NCI-H2107 (cell line): ENCODE measurements at regions not wholly inside any gene's neighbourhood (a gene's known extent, or its start where the extent isn't known, plus 50 kb on each side); places are given as distances from the start of the nearest gene placed in this dataset.
A peak's percentile ranks its signal among the peaks of the same experiment; 100 is the strongest.

Experiments used
- DNase-seq: peaks from one replicate; lab custom pipeline; 2025; lab: John Stamatoyannopoulos, UW

DNA sequence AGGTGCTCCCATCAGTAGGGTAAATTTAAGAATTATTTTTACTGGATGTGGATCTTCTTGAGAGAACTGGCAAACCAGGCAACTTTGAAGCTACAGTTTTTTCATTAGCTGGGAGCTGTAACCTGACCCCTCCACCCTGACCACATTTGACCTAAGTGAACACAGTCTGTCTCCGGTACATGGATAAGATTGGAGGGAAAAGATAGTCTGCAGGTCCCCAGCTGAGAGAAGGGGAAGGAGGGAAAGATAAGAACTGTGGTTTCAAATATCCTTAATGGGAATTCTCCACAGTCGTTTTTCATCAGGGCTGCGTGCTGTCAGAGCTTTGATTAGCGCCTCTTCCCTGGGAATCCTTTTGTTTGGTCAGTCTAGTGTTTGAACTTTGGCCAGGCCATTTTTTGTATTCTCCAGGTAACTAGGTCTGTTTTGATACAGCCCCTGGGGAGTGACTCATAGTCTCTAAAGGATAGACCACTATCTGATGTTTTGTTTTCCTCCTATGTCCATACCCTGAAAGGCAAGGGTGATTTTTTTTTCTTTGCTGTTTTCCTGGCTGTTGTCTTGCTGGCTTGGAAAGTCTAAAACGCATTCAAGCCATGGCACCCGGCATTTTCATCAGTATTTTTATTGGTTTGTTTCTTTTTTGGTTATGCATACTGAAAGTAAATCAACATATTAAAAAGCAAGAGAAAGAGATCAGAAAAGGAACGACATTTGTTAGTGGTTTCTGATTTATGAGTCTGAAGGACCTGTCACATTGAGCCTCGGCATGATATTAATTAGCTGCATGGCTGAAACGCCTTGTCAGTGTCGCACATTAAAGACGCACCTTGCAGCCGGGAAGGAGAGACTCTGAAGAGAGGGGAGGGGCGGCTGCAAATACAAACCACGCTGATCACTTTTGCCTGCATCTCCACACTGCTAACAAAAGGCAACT, 183.4 kb upstream of the FN1 start:
- peak; percentile 42 for DNase-seq

DNA sequence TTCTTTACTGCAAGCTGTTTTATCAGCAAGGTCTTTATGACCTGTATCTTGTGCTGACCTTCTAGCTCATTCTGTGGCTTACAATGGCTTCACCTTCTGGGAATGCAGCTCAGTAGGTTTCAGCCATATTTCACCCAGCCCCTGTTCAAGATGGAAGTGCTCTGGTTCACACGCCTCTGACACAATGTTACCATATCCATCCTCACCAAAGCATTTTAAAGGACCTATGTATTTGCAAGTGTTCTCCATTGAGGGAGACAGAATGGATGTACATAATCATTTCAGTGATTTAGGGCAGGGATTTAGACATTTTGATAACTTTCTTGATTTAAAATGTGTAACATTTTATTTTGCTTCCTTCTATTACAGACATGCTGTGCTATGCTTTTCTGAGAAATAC, 182.3 kb upstream of the FN1 start:
- no peak for DNase-seq

DNA sequence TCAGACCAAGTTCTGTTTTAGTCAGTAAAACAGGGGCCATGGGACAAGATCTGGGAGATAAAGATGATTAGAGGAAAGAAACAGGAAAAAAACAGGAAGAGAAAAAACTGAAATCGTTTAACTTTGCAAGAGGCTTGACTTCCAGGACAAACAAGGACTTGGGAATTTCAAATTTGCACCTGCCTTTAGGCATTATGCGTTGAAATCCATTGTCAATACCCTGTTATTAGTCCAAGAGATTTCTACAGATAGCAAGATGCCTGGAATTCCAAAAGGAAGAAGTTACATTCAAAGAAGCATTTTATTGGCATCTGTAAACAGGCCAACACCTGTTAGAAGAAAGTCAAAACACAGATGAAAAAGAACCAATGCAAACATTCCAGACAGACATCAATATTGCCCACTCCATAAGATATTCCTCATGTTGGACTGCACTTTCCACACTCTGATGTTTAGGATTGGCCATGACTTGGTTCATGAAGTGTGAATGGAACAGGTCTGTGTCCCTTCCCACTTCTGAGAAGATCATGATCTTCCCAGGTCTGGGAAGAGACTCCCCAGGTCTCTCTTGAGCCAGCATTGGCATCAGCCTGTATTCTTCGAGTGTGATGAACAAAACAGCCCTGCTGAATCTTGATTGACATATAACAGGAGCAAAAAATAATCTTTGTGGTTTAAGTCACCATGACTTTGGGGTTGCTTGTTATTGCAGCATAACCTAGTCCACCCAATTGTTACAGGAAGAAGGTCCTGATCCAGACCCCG, 181.4 kb upstream of the FN1 start:
- no peak for DNase-seq

DNA sequence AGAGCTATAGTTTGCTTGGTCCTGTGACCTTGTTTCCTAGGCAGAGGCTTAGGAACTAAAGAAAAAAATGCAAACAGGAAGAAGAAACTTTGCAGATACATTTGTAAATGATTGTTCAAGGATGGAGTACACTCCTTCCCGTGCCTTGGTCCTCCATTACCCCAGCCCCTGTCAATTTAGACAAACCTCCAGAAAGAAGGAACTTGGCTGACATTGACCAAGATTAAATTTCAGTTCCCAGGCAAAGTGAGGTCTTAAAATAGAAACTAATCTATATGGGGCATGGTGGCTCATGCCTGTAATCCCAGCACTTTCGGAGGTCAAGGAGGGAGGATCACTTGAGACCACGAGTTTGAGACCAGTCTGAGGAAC, 179.9 kb upstream of the FN1 start:
- DNase-seq: no peak

DNA sequence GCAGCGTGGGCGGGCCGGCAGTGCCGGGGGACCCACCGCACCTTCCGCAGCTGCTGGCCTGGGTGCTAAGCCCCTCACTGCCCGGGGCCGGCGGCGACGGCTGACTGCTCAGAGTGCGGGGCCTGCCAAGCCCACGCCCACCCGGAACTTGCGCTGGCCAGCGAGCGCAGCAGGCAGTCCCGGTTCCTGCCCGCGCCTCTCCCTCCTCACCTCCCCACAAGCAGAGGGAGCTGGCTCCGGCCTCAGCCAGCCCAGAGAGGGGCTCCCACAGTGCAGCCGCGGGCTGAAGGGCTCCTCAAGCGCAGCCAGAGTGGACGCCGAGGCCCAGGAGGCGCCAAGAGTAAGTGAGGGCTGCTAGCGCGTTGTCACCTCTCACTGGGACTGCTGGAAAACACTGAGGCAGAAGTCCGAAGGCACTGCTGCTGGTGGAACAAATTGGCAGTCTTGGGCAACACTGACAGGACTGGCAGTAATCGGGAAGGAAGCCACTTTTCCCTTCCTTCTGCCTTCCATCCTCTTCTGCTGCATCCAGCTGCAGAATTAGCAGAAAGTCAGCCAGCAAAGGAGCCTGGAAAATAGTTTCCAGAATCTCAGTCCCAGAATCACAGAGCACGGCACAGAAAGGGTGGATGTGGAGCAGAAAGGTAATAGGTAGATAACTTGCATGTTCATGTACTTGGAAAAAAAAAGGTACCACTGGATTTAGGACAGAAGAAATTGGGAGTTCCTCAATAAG, 179.4 kb upstream of the FN1 start:
- no peak for DNase-seq

DNA sequence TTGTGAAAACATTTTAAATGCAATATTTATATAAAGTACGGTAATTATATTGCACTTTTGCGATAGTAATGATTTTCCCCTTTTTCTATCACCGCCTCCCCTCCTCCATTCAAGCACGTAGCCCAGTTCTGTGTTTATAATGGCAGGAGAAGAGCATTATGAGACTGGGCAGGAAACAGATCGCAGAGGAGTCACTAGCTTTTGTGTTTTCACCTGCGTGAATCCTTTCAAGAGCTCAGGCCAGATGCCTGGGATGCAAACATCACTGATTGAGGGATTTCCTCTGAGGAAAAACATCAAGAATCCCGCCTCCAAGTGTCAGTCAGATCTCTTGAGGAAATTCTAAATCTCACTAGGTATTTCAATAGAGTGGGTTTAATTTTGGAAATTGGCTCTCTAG, 178.4 kb upstream of the FN1 start:
- DNase-seq: no peak

DNA sequence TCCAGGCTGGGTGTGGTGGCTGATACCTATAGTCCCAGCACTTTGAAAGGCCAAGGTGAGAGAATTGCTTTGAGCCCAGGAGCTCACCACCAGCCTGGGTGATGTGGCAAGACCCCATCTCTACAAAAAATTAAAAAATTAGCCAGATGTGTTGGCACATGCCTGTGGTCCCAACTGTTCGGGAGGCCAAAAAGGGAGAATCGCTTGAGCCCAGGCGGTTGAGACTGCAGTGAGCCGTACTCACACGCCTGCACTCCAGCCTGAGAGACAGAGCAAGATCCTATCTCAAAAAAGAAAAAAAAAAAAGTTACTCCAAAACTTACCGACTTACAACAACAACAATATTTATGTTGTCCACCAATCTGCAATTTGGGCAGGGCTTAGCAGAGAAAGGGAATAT, 178.0 kb upstream of the FN1 start:
- no peak for DNase-seq

DNA sequence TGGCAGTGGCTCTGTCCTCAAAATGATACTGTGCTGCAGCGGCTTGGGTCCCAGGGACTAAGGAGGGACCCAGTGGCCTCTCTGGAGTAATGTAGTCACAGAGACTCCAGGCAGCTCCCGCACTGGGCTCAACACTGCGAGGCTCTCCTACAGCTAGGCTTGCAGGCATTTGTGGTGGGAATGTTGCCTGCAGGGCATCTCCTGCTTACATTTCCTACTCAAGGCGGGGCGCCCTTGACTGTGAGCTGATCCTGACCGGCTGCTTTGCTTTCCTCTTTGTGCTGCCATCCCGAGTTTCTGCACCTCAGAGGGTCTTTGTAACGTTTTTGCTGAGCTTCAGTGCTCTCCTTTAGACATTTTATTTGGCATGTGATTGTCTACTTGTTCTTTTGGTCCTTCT, 177.4 kb upstream of the FN1 start:
- DNase-seq: no peak

DNA sequence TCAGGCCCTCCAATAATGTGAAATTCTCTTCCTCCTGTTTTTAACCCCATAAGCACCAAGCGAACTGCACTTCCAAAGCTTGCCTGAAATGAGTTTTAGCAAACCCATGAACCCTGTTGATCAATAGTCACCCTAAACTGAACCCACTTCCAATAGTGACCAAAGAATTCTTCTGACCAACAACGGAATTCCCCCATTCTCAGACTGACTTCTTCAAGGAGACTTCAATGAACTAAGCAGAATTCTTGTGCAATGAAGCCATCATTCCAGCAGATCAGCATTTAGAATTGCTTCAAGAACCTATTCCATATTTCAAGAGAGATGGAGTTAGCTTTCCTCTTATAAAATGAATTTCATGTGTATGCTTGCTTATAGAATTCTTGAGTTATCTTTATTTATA, 176.9 kb upstream of the FN1 start:
- no peak for DNase-seq

DNA sequence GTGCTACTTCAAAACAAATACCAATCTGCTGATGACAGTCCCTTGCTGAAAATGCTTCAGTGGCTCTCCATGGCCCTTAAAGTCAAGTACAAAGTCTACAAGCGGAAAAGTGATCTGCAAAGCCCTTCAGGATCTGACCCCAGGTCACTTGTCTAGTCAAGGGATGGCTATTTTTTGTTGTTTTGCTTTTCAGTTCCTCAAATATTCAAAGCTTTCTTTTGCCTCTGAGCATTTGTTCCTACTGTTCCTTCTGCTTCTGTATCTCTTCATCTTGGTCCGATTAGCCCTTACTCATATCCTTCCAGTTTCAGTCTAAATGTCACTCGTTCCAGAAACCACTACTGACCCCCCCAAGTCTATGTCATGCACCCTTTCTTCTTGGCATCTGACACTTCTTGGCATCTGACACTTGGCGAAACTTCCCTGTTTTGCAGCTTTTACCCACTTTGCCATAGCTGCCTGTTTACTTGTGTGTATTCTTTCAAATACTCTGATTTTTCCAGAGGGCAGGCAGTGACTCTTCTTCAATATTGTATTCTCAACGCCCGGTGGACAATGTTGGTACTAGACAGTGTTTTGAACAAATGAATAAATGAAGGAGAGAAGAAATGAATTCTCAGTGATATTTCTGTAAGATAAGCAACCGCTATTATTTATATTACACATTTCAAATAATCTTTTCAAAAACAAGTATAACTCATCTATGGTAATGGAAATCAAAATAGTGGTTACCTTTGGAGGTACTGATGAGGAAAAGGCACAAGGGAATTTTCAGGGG, 175.9 kb upstream of the FN1 start:
- DNase-seq: no peak

DNA sequence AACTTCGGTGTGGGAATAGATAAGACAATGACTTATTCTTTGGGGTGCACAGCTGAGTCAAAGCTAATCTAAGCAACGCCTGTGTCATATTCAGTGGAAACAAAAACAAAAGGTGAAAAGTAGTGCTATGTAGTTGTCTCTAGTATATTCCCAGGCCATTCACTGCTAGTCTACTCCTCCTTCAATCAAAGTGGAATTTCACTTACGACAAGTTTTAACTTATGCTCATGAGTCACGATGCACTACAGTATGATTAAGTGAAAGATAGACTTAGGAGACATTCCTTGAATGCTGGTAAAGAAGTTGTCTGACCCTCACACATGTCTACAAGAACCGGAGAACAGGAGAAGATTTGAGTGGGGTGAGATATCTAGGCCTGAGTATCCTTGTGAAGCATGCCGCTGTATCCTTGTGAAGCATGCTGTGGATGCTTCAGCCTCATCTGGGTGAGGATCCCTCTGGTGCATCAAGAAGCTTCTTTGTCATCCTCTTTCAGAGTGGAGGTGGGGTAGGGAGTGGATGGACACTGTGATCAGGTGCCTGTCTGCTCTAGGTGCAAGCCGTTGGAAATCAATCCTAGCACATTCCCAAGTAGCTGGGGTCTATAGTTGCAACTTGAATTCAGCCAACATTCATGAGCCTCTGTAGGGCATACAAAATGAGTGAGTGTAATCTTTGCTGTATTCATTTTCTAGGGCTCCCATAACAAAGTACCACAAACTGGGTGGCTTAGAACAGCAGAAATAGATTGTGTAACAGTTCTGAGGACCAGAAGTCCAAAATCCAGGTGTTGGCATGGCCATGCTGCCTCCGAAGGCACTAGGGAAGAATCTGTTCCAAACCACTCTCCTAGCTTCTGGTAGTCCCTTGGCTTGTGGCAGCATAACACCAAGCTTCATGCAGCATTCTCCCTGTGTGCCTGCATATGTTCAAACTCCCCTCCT, 173.5 kb upstream of the FN1 start:
- no peak for DNase-seq

DNA sequence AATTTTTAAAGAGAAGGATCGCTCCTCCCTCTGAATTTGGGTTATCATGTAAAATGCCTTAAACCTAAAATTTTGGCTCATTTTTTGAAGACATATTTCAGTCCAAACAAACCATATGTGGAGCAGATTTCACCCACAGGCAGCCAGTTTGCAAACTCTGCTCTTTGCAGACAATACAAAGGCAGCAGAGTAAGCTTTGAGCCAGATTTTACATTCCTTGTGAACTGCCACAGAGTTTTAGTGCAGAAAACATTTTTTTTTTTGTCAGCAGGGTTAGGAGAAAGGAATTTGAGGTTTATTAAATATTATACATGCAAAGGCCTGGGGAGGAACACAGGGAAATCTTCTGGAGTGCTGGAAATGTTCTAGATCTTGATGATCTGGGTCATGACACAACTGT, 171.9 kb upstream of the FN1 start:
- no peak for DNase-seq

DNA sequence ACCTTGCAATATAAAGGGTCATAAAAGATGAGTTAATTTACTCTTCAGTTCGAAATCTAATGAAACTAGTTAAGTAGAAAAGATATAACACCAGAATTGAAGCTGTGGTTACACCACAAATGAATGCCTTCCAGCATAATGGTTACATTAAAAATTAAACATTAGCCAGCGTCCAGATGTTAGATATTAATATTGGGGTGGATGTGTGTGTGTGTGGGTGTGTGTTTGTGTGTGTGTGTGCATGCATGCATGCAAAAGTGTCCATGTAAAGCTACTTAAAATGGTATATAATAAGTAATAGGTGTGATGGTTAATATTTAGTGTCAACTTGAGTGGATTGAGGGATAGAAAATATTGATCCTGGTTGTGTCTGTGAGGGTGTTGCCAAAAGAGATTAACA, 170.4 kb upstream of the FN1 start:
- no peak for DNase-seq

DNA sequence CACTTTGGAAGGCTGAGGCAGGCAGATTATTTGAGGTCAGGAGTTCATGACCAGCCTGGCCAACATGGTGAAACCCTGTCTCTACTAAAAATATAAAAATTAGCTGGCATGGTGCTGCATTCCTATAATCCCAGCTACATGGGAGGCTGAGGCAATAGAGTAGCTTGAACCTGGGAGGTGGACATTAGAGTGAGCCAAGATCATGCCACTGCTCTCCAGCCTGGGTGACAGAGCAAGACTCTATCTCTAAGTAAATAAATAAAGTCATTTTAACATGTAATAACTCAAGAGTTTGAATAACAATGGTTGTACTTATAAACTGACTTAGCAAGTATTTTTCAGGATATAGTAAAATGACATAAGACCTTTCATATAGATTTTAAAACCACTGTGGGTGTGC, 169.3 kb upstream of the FN1 start:
- no peak for DNase-seq

DNA sequence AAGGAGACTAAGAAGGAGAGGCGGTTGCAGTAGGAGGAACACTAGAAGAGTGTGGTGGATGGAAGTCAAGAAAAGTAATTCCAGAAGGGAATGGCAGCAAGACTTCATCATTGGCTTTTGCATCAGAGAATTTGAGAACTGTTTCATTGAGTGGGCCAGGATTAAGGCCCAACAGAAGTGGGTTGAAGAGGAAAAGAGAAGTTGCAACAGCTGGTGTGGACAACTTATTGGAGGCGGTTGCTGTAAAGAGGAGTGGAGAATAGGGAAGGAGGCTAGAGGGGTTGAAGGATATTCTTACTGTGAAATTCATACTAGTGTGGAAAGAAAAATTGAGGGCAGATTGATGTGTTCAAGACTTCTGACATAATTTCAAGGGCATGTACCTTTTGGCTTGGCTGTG, 168.7 kb upstream of the FN1 start:
- no peak for DNase-seq

DNA sequence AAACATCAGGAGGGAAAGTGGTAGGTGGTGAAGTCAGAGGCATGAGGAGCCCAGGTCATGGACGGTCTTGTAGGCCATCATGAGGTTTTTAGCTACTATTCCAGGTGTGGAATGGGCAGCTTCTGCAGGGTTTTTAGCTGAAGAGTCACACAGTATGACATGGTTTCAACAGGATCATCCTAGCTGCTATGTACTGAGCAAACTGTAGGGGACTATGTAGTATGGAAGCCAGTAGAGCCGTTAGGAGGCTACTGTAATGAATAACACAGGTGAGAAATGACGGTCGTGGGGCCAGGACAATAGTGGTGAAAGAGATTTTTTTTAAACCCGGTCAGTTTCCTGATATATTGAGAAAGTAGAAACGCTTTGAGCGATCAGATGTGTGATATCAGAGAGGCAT, 167.6 kb upstream of the FN1 start:
- no peak for DNase-seq

DNA sequence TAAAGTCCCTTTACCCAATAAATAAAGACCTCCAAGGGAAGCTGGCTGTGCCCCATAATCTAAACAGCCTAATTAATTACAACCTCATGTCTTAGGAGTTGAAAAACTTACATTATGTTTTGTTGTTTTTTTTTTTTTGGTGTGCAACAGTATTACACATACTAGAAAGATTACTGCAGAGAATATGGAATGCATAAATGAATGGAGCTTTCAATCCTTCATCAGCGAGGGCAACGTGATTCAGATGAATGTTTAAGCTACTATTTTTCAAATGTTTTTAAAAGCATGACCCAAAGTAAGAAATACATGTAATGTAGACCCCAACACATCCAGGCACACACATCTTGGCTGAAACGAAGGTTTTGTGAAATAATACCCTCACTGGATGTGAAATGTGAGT, 167.1 kb upstream of the FN1 start:
- no peak for DNase-seq

DNA sequence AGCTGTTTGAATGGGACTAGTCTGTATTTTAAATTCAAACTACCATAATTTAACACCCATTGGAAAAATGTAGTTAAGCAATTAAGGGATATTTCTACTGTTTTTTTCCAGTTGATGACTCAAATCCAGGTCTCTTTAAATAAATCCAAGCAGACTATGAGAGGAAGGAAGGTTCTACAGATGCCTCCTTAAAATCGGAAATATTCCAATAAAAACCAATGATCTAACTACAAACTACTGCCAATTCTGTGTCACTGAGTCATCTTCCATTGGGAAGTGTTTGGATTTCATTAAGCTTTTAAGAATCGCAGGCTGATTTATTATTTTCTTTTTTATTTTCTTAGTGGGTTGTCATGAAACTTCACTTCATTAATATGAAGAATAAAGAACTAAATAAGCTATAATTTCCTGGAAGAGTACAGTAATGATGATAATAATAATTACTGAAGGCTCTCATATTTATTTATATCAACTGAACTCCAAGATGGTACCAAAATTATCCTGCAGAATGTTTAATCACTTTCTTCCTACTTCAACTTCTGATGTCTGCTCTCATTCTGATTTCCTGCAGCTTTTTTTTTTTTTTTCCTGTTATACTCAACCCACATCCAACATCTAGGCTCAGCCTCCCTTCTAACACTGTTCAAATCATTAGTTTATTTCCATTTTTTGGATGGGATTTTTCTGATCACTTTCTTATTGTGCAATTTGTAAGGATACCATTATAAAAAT, 166.3 kb upstream of the FN1 start:
- DNase-seq: no peak

DNA sequence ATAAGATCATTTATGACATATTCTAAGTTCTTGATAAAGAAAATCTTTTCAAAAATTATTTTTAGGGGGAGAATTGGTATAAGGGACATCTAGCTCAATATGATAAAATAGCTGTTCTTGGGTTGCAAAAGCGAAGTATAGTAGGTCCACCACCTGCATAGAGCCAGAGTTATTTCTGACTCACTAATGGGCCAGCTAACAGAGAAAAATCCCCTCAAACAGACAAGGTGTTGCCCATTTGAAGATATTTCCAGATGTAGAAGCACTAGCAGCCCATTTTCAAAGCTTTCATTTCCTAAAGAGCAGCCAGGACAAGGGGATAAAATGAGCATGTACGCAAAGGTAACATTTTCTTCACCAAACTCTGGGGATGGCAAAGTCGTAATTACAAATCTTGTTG, 165.7 kb upstream of the FN1 start:
- DNase-seq: no peak

DNA sequence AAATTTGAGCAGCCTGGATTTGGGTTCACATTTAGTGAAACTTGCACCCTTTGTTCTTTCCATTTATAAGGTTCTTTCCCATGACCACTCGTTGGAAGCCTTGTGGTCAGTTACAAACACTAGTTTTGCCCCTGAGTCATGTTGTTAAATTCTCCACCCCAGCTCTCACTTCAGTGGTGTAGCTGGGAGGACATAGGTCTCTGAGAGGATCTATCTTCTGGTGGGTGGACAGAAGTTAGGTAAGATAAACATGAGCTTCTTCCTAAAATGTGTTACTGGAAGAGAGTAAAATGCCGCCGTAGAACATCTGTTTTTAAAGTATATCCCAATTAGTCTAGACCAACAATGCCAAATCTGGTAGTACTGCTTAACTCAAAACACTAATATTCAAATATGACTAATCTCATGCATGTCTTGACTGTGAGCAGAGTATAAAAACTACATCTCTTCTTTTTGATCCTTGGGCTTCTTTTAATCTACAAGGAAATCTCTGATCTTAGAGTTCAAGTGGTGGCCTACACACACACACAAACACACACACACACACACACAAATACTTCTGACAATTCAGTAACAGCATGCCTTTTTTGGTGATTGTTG, 162.6 kb upstream of the FN1 start:
- DNase-seq: no peak
